Liver (tissue), 8 donors: ENCODE measurements at regions not wholly inside any gene's neighbourhood (a gene's known extent, or its start where the extent isn't known, plus 50 kb on each side); places are given as distances from the start of the nearest gene placed in this dataset.

Source experiments
- DNase-seq: peaks from one replicate; pipeline ENCODE4 v3.0.0-alpha.2; 2017; ENCODE audit warnings: low spot score
- H3K27ac ChIP-seq, 2 donors: one replicate each; pipeline ENCODE4 v1.7.0; 2013; ENCODE audit warnings: inconsistent platforms in 2 of 2, low read length in 2 of 2, control low read depth in 1 of 2, low read depth in 1 of 2, mild to moderate bottlenecking in 1 of 2
- H3K27me3 ChIP-seq, 4 donors: one replicate each; pipeline versions ENCODE4 v1.6.1 to v1.7.0; 2013; ENCODE audit warnings: low read length in 3 of 4, inconsistent platforms in 1 of 4, mild to moderate bottlenecking in 1 of 4, moderate library complexity in 1 of 4; ENCODE audit not compliant: control insufficient read depth in 4 of 4, insufficient read depth in 4 of 4
- H3K36me3 ChIP-seq, 4 donors: one replicate each; pipeline versions ENCODE4 v1.6.1 to v1.7.0; 2013; ENCODE audit warnings: low read length in 3 of 4, mild to moderate bottlenecking in 3 of 4, low read depth in 1 of 4, moderate library complexity in 1 of 4; ENCODE audit not compliant: control insufficient read depth in 4 of 4, insufficient read depth in 3 of 4
- H3K4me1 ChIP-seq, 4 donors: one replicate each; pipeline versions ENCODE4 v1.6.1 to v1.7.0; 2013; ENCODE audit warnings: low read length in 3 of 4, mild to moderate bottlenecking in 3 of 4, moderate library complexity in 1 of 4; ENCODE audit not compliant: control insufficient read depth in 4 of 4, insufficient read depth in 4 of 4
- H3K4me3 ChIP-seq, 3 donors: one replicate each; pipeline versions ENCODE4 v1.6.1 to v1.7.0; 2013; ENCODE audit warnings: low read length in 3 of 3, control low read depth in 1 of 3, low read depth in 1 of 3, mild to moderate bottlenecking in 1 of 3
- H3K9ac ChIP-seq, 2 donors: one replicate each; pipeline ENCODE4 v1.7.0; 2013; ENCODE audit warnings: low read length in 2 of 2, mild to moderate bottlenecking in 2 of 2, moderate library complexity in 2 of 2, control low read depth in 1 of 2, low read depth in 1 of 2
- H3K9me3 ChIP-seq, 4 donors: one replicate each; pipeline versions ENCODE4 v1.6.1 to v1.7.0; 2013; ENCODE audit warnings: low read length in 3 of 4; ENCODE audit not compliant: control insufficient read depth in 4 of 4
- CTCF ChIP-seq: fragments of 150-350 bp; IDR thresholded peaks from 2 replicates; pipeline ENCODE4 v1.5.1; 2017; ENCODE audit warnings: improper control_type of control experiment, low read depth, low read length; ENCODE audit not compliant: missing input control
- EGR1 ChIP-seq, 2 donors: IDR thresholded peaks; 2 replicates each; pipeline ENCODE4 v1.6.1; 2016 to 2018; ENCODE audit warnings: antibody characterized with exemption in 2 of 2, low read depth in 2 of 2
- FOXA2 ChIP-seq: IDR thresholded peaks from 2 replicates; pipeline ENCODE4 v1.6.1; 2016; ENCODE audit warnings: antibody characterized with exemption
- HNF4A ChIP-seq, 2 donors: conservative IDR thresholded peaks; 2 replicates each; pipeline ENCODE4 v1.6.1; 2016; ENCODE audit warnings: antibody characterized with exemption in 2 of 2, mild to moderate bottlenecking in 2 of 2
- HNF4G ChIP-seq: IDR thresholded peaks from 2 replicates; pipeline ENCODE4 v1.6.1; 2016; ENCODE audit warnings: antibody characterized with exemption
- JUND ChIP-seq, 2 donors: IDR thresholded peaks; 2 replicates each; pipeline ENCODE4 v1.6.1; 2016; ENCODE audit warnings: antibody characterized with exemption in 2 of 2
- RAD21 ChIP-seq, 2 donors: IDR thresholded peaks; 2 replicates each; pipeline ENCODE4 v1.6.1; 2016; ENCODE audit warnings: antibody characterized with exemption in 2 of 2, mild to moderate bottlenecking in 2 of 2
- REST ChIP-seq: IDR thresholded peaks from 2 replicates; pipeline ENCODE4 v1.6.1; 2016; ENCODE audit warnings: antibody characterized with exemption, mild to moderate bottlenecking
- RXRA ChIP-seq, 2 donors: IDR thresholded peaks; 2 replicates each; pipeline ENCODE4 v1.6.1; 2017 to 2018; ENCODE audit warnings: antibody characterized with exemption in 2 of 2, mild to moderate bottlenecking in 1 of 2
- SP1 ChIP-seq: IDR thresholded peaks from 2 replicates; pipeline ENCODE4 v1.6.1; 2018; ENCODE audit warnings: antibody characterized with exemption, mild to moderate bottlenecking
- TAF1 ChIP-seq: conservative IDR thresholded peaks from 2 replicates; pipeline ENCODE4 v1.6.1; 2016; ENCODE audit warnings: antibody characterized with exemption, mild to moderate bottlenecking
- YY1 ChIP-seq: IDR thresholded peaks from 2 replicates; pipeline ENCODE4 v1.6.1; 2016; ENCODE audit warnings: antibody characterized with exemption, mild to moderate bottlenecking
- WGBS: extraction: QIAGEN DNeasy Blood & Tissue Kit; methylation state at CpG from one replicate; pipeline ENCODE4 v1.1.7; 2013; 5-methylcytosine and 5-hydroxymethylcytosine counted together
- TF ChIP-seq, protein P1 (sequence below): IDR thresholded peaks from 2 replicates; pipeline ENCODE4 v1.6.1; 2016; ENCODE audit warnings: antibody characterized with exemption
- TF ChIP-seq, protein P2 (sequence below): IDR thresholded peaks from 2 replicates; pipeline ENCODE4 v1.6.1; 2016; ENCODE audit warnings: antibody characterized with exemption
- donor health status: healthy.
- donor health status: healthy.
- donor health status: healthy.
- donor health status: healthy.
- donor health status: healthy.

DNA sequence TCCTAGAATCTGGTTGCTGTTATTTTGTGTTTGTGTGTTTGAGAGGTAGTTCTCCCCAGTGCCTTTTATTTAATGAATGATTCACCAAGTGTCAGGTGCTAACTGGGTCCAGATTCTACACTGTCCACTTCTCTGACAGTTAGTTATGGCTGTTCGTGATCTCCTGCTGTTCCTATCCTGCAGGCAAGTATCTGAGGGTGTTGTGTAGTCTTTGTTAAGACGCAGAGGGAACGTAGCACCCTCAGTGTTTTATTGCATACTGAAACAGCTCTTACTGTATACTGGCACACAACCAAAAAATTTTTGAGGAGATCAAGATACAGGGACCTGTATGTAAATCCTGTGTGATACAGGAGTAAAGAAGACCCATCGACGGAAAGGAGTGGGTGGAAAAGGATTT is 1271.3 kb downstream of the ROBO1 start:
- TF ChIP-seq RAD21 (IDR thresholded peaks at IDR 0.05) (no peak), TAF1 (no peak), JUND (IDR thresholded peaks at IDR 0.05) (no peak), FOXA2 (no peak), SP1 (no peak), RXRA (IDR thresholded peaks at IDR 0.05) (no peak), EGR1 (IDR thresholded peaks at IDR 0.05; ENCODE audit: low read depth in 2 of 2) (no peak), YY1 (no peak), HNF4G (no peak)
- TF ChIP-seq, protein P1, sequence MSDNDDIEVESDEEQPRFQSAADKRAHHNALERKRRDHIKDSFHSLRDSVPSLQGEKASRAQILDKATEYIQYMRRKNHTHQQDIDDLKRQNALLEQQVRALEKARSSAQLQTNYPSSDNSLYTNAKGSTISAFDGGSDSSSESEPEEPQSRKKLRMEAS = no peak
- H3K36me3 ChIP-seq = no peaks in the 10 kb centered on the region
- H3K4me1 ChIP-seq = no peaks in the 10 kb centered on the region
- no peak overlapping the region for H3K4me3 ChIP-seq
- no peaks in the 10 kb centered on the region for H3K9me3 ChIP-seq
- no peaks in the 10 kb centered on the region for H3K27me3 ChIP-seq
- no peak for DNase-seq
- H3K27ac ChIP-seq = no peak overlapping the region
- 84% methylated on average over 5 of the region's 5 CpGs for WGBS
- no peak overlapping the region for H3K9ac ChIP-seq

GRCh38 chr3:78497021-78497420 is 1270.8 kb downstream of the ROBO1 start:
- Histone ChIP-seq H3K27ac (no peak overlapping the region), H3K27me3 (no peaks in the 10 kb centered on the region), H3K9me3 (no peaks in the 10 kb centered on the region), H3K36me3 (no peaks in the 10 kb centered on the region), H3K4me1 (no peaks in the 10 kb centered on the region), H3K4me3 (no peak overlapping the region), H3K9ac (no peak overlapping the region)
- 81% methylated on average over 4 of the region's 4 CpGs for WGBS
- DNase-seq = no peak
- TF ChIP-seq TAF1 (no peak), YY1 (no peak), HNF4G (no peak), REST (no peak), FOXA2 (no peak), HNF4A (conservative IDR thresholded peaks at IDR 0.05) (no peak), SP1 (no peak), CTCF (no peak)
- TF ChIP-seq, protein P2, sequence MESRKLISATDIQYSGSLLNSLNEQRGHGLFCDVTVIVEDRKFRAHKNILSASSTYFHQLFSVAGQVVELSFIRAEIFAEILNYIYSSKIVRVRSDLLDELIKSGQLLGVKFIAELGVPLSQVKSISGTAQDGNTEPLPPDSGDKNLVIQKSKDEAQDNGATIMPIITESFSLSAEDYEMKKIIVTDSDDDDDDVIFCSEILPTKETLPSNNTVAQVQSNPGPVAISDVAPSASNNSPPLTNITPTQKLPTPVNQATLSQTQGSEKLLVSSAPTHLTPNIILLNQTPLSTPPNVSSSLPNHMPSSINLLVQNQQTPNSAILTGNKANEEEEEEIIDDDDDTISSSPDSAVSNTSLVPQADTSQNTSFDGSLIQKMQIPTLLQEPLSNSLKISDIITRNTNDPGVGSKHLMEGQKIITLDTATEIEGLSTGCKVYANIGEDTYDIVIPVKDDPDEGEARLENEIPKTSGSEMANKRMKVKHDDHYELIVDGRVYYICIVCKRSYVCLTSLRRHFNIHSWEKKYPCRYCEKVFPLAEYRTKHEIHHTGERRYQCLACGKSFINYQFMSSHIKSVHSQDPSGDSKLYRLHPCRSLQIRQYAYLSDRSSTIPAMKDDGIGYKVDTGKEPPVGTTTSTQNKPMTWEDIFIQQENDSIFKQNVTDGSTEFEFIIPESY = no peak
